Occipital lobe (tissue), 1 donor: ENCODE measurements at regions not wholly inside any gene's neighbourhood (a gene's known extent, or its start where the extent isn't known, plus 50 kb on each side); places are given as distances from the start of the nearest gene placed in this dataset.

ENCODE experiments used
- DNase-seq: peaks from one replicate; lab custom pipeline; 2025; lab: John Stamatoyannopoulos, UW

- no peak for DNase-seq
Observed at GRCh38 chr2:226622484-226622883, 177.1 kb downstream of the IRS1 start.

GRCh38 chr2:226620176-226620575 is 179.4 kb downstream of the IRS1 start:
- no peak for DNase-seq

- no peak for DNase-seq
Observed at GRCh38 chr2:226619707-226620106, 179.9 kb downstream of the IRS1 start.

GRCh38 chr2:226618875-226619605 is 180.6 kb downstream of the IRS1 start:
- DNase-seq, result no peak

GRCh38 chr2:226618544-226618874 is 181.1 kb downstream of the IRS1 start:
- no peak for DNase-seq

GRCh38 chr2:226615891-226616290 is 183.7 kb downstream of the IRS1 start:
- no peak for DNase-seq

GRCh38 chr2:226611944-226612318 is 187.7 kb downstream of the IRS1 start:
- no peak for DNase-seq

- no peak for DNase-seq
Observed at GRCh38 chr2:226611196-226611943, 188.2 kb downstream of the IRS1 start.

- no peak for DNase-seq
Observed at GRCh38 chr2:226609366-226609765, 190.3 kb downstream of the IRS1 start.

- no peak for DNase-seq
Observed at GRCh38 chr2:226608451-226608850, 191.2 kb downstream of the IRS1 start.

GRCh38 chr2:226607379-226607778 is 192.2 kb downstream of the IRS1 start:
- DNase-seq, result no peak

- no peak for DNase-seq
Observed at GRCh38 chr2:226605642-226606041, 194.0 kb downstream of the IRS1 start.

- DNase-seq, result no peak
Observed at GRCh38 chr2:226603606-226604005, 196.0 kb downstream of the IRS1 start.

- DNase-seq, result no peak
Observed at GRCh38 chr2:226601881-226602662, 197.5 kb downstream of the IRS1 start.

- DNase-seq, result no peak
Observed at GRCh38 chr2:226600802-226601201, 198.8 kb downstream of the IRS1 start.

GRCh38 chr2:226600184-226600583 is 199.4 kb downstream of the IRS1 start:
- no peak for DNase-seq

- no peak for DNase-seq
Observed at GRCh38 chr2:226589043-226589442, 210.6 kb downstream of the IRS1 start.

GRCh38 chr2:226585130-226585561 is 214.5 kb downstream of the IRS1 start:
- DNase-seq, result no peak

GRCh38 chr2:226584518-226585055 is 215.0 kb downstream of the IRS1 start:
- no peak for DNase-seq

GRCh38 chr2:226583715-226584114 is 215.9 kb downstream of the IRS1 start:
- no peak for DNase-seq

GRCh38 chr2:226581661-226582060 is 218.0 kb downstream of the IRS1 start:
- no peak for DNase-seq

- DNase-seq, result no peak
Observed at GRCh38 chr2:226581004-226581403, 218.6 kb downstream of the IRS1 start.
